ENCODE measurements at regions not wholly inside any gene's neighbourhood (a gene's known extent, or its start where the extent isn't known, plus 50 kb on each side); places are given as distances from the start of the nearest gene placed in this dataset.

- TF ChIP-seq CTCF (conservative IDR thresholded peaks at IDR 0.05; ENCODE audit: low read depth, low read length) (no peak), FOS (IDR thresholded peaks at IDR 0.05; ENCODE audit: low read depth, low read length) (no peak), RAD21 (IDR thresholded peaks at IDR 0.05; ENCODE audit: low read length) (no peak), CEBPB (IDR thresholded peaks at IDR 0.05; ENCODE audit: low read depth, low read length) (no peak), USF2 (IDR thresholded peaks at IDR 0.05; ENCODE audit: low read depth, low read length) (no peak), SMC3 (IDR thresholded peaks at IDR 0.05; ENCODE audit: low read depth, low read length) (no peak), POLR2A (IDR thresholded peaks at IDR 0.05; ENCODE audit: low read depth, low read length) (no peak), RFX5 (IDR thresholded peaks at IDR 0.05; ENCODE audit: low read depth, low read length) (no peak), BHLHE40 (IDR thresholded peaks at IDR 0.05; ENCODE audit: low read depth, low read length) (no peak), MAFK (IDR thresholded peaks at IDR 0.05; ENCODE audit: low read depth, low read length) (no peak), ELK1 (IDR thresholded peaks at IDR 0.05; ENCODE audit: borderline replicate concordance, low read depth, low read length) (no peak), MAZ (IDR thresholded peaks at IDR 0.05; ENCODE audit: borderline replicate concordance, low read depth, low read length) (no peak)
Measured at GRCh38 chr19:7419153-7419552, 69.7 kb downstream of the PEX11G start.
